A673 (cell line): ENCODE measurements at regions not wholly inside any gene's neighbourhood (a gene's known extent, or its start where the extent isn't known, plus 50 kb on each side); places are given as distances from the start of the nearest gene placed in this dataset.

Source experiments
- BruUV-seq: library from RNA; stranded (reverse); fragments of 400-500 nt; replicated peaks from 2 replicates; lab custom pipeline; 2021; lab: Mats Ljungman, UMichigan
- CTCF ChIA-PET: fragments of 300-600 bp; sonication (Branson Sonifier 250); formaldehyde crosslinking; loops from one replicate; lab custom pipeline; 2022; ENCODE audit warnings: antibody characterized with exemption; lab: Charles Lee
- POLR2A ChIA-PET: fragments of 300-600 bp; sonication (Branson Sonifier 250); formaldehyde crosslinking; loops from one replicate; lab custom pipeline; 2022; ENCODE audit warnings: antibody characterized with exemption; ENCODE audit not compliant: low non-redundant PET; lab: Charles Lee
- DNase-seq: peaks from one replicate; pipeline ENCODE4 v3.0.0-alpha.2; 2015; ENCODE audit warnings: low spot score
- H3K27ac ChIP-seq: fragments of 200-600 bp; sonication (generic); 2 replicates; pipeline ENCODE4 v1.5.1; 2016; ENCODE audit warnings: mixed run types, low read depth, mild to moderate bottlenecking, mixed read lengths, antibody characterized with exemption, low read length; ENCODE audit not compliant: poor library complexity, severe bottlenecking
- H3K27me3 ChIP-seq: fragments of 200-600 bp; sonication (generic); replicated peaks from 2 replicates; pipeline ENCODE4 v1.6.1; 2017; ENCODE audit warnings: mixed run types, low read depth, mild to moderate bottlenecking, mixed read lengths, antibody characterized with exemption, low read length; ENCODE audit not compliant: insufficient read depth, poor library complexity
- H3K36me3 ChIP-seq: fragments of 200-600 bp; sonication (generic); 2 replicates; pipeline ENCODE4 v1.6.1; 2016; ENCODE audit warnings: mixed run types, mild to moderate bottlenecking, mixed read lengths, antibody characterized with exemption, low read length; ENCODE audit not compliant: insufficient read depth, poor library complexity, severe bottlenecking
- H3K4me1 ChIP-seq: fragments of 200-600 bp; sonication (generic); 2 replicates; pipeline ENCODE4 v1.6.1; 2017; ENCODE audit warnings: mixed run types, mild to moderate bottlenecking, mixed read lengths, antibody characterized with exemption, low read length; ENCODE audit not compliant: insufficient read depth, poor library complexity, severe bottlenecking
- H3K4me3 ChIP-seq: fragments of 200-600 bp; sonication (generic); 2 replicates; pipeline ENCODE4 v1.5.1; 2016; ENCODE audit warnings: low read depth, mixed run types, mild to moderate bottlenecking, mixed read lengths, low read length; ENCODE audit not compliant: poor library complexity, severe bottlenecking
- H3K9me3 ChIP-seq: fragments of 200-600 bp; sonication (generic); 2 replicates; pipeline ENCODE4 v1.6.1; 2016; ENCODE audit warnings: mixed run types, low read depth, mild to moderate bottlenecking, mixed read lengths, antibody characterized with exemption, low read length; ENCODE audit not compliant: poor library complexity, severe bottlenecking
- CTCF ChIP-seq: fragments of 300-800, 200-600 bp; sonication (generic); conservative IDR thresholded peaks from 2 replicates; pipeline ENCODE4 v1.5.1; 2017; ENCODE audit warnings: low read depth, mild to moderate bottlenecking, antibody characterized with exemption, low read length, moderate library complexity, mixed read lengths
- EZH2 ChIP-seq: fragments of 200-600 bp; sonication (generic); IDR thresholded peaks from 2 replicates; pipeline ENCODE4 v1.6.1; 2017; ENCODE audit warnings: borderline replicate concordance, low read depth, mild to moderate bottlenecking, mixed read lengths, antibody characterized with exemption, low read length; ENCODE audit not compliant: poor library complexity, severe bottlenecking
- intact Hi-C: fragments of 100-400 bp; cut with micrococcal nuclease; formaldehyde crosslinking; loops from one replicate; pipeline ENCODE4 v1.10.0; 2022; ENCODE audit not compliant: unreplicated experiment

- intact Hi-C loops, result no loop called here
- TSS peak; percentile 67 for BruUV-seq
Measured at GRCh38 chr3:34256791-34257190, 458.4 kb downstream of the PDCD6IP start.

GRCh38 chr3:34258271-34258998 is 460.0 kb downstream of the PDCD6IP start:
- peak overlapping the region; percentile 97 for H3K27ac ChIP-seq
- intact Hi-C loops, result no loop called here
- CTCF ChIA-PET, result interaction anchor here (0.6 kb wide), 1 partner anchor 21 kb away, joined by 3 read pairs; no protein-coding TSS in a partner anchor
- no peaks in the 10 kb centered on the region for H3K36me3 ChIP-seq
- BruUV-seq, result no TSS peak
- no peak for TF ChIP-seq EZH2
- no peak for TF ChIP-seq CTCF
- peak; percentile 49 for DNase-seq
- POLR2A ChIA-PET, result no interaction called here
- no peaks in the 10 kb centered on the region for H3K9me3 ChIP-seq
- H3K4me3 ChIP-seq, result no peak overlapping the region
- peaks cover 94% of the 10 kb centered on the region for H3K4me1 ChIP-seq
- no peaks in the 10 kb centered on the region for H3K27me3 ChIP-seq

More at GRCh38 chr3:34256791-34257190, 458.4 kb downstream of the PDCD6IP start:
- Histone ChIP-seq H3K4me3 (no peak overlapping the region), H3K4me1 (peaks cover 78% of the 10 kb centered on the region), H3K27ac (peak overlapping the region; percentile 97), H3K9me3 (no peaks in the 10 kb centered on the region), H3K27me3 (no peaks in the 10 kb centered on the region), H3K36me3 (no peaks in the 10 kb centered on the region)
- ChIA-PET POLR2A (no interaction called here), CTCF (interaction anchor here (1.1 kb wide), 1 partner anchor 19 kb away, joined by 6 read pairs; no protein-coding TSS in a partner anchor)
- TF ChIP-seq EZH2 (no peak), CTCF (no peak)
- no peak for DNase-seq

GRCh38 chr3:34260271-34261000 is 462.0 kb downstream of the PDCD6IP start:
- TF ChIP-seq EZH2 (no peak), CTCF (peak; percentile 83)
- intact Hi-C loops, result loop anchor here (2.0 to 5.0 kb wide), 3 partner anchors 44 to 422 kb away; no protein-coding TSS in a partner anchor
- Histone ChIP-seq H3K9me3 (no peaks in the 10 kb centered on the region), H3K27me3 (no peaks in the 10 kb centered on the region), H3K4me1 (peaks cover 99% of the 10 kb centered on the region), H3K4me3 (no peak overlapping the region), H3K27ac (peak overlapping the region; percentile 97), H3K36me3 (no peaks in the 10 kb centered on the region)
- POLR2A ChIA-PET, result interaction anchor here (0.6 to 0.7 kb wide), 5 partner anchors 20 to 301 kb away, joined by 3 to 9 read pairs (median 5); no protein-coding TSS in a partner anchor
- no TSS peak for BruUV-seq
- DNase-seq, result peak; percentile 89
- CTCF ChIA-PET, result interaction anchor here (0.5 to 1.7 kb wide), 17 partner anchors 8 to 534 kb away, joined by 3 to 14 read pairs (median 3); no protein-coding TSS in a partner anchor
